Right lobe of liver (tissue), 6 donors: ENCODE measurements at regions not wholly inside any gene's neighbourhood (a gene's known extent, or its start where the extent isn't known, plus 50 kb on each side); places are given as distances from the start of the nearest gene placed in this dataset.

Experiments used
- ATAC-seq, 4 donors: fragments of 200-7000 bp; cut with Tn5 transposase; one replicate each; pipeline ENCODE4 v1.9.1; 2020; ENCODE audit warnings: mild to moderate bottlenecking in 4 of 4, moderate library complexity in 4 of 4
- DNase-seq, 3 donors: peaks; one replicate each; pipeline ENCODE4 v3.0.0-alpha.2; 2020
- H3K27ac ChIP-seq, 3 donors: fragments of 200-600 bp; one replicate each; pipeline ENCODE4 v1.8.0; 2022
- H3K27me3 ChIP-seq, 2 donors: fragments of 200-600 bp; one replicate each; pipeline ENCODE4 v1.8.0; 2022
- H3K36me3 ChIP-seq, 4 donors: fragments of 200-600 bp; sonication (generic) in 1 of 4; one replicate each; pipeline versions ENCODE4 v1.5.1 to v1.8.0; 2017 to 2022; ENCODE audit warnings: control low read depth in 1 of 4
- H3K4me1 ChIP-seq, 4 donors: fragments of 200-600 bp; sonication (generic) in 1 of 4; one replicate each; pipeline versions ENCODE4 v1.5.1 to v1.8.0; 2017 to 2022; ENCODE audit warnings: control low read depth in 1 of 4
- H3K4me3 ChIP-seq, 3 donors: fragments of 200-600 bp; one replicate each; pipeline ENCODE4 v1.8.0; 2022
- H3K9me3 ChIP-seq, 4 donors: fragments of 200-600 bp; sonication (generic) in 1 of 4; one replicate each; pipeline versions ENCODE4 v1.5.1 to v1.8.0; 2017 to 2022; ENCODE audit warnings: control low read depth in 1 of 4
- POLR2A ChIP-seq: fragments of 450-650 bp; IDR thresholded peaks from one replicate; pipeline ENCODE4 v1.6.1; 2017; ENCODE audit warnings: antibody characterized with exemption, mild to moderate bottlenecking
- WGBS: methylation state at CpG from one replicate; pipeline ENCODE4 v1.1.6; 2018; ENCODE audit warnings: low coverage, low lambda C conversion rate; ENCODE audit not compliant: insufficient coverage; ENCODE audit errors: missing lambda C conversion rate; 5-methylcytosine and 5-hydroxymethylcytosine counted together
- intact Hi-C, 2 donors: fragments of 100-400 bp; cut with DNase I; formaldehyde crosslinking; loops; one replicate each; pipeline versions ENCODE4 v1.11.2 to v1.14.1; 2022
- TF ChIP-seq, protein P1 (sequence below), 4 donors: fragments of 200-600 bp in 3 of 4; fragments of 450-650 bp in 1 of 4; IDR thresholded peaks; one replicate each; pipeline versions ENCODE4 v1.5.1 to v1.8.0; 2016 to 2022; ENCODE audit warnings: antibody characterized with exemption in 4 of 4, mild to moderate bottlenecking in 2 of 4
- donor health status: DM: no; HTN: yes; CAD: no.
- donor health status: DM: no; HTN: no; CAD: no.
- donor health status: DM: no; HTN: no; CAD: no.
- donor health status: DM: no; HTN: yes; CAD: no.
- donor health status: DM: no; HTN: yes; CAD: no.

DNA sequence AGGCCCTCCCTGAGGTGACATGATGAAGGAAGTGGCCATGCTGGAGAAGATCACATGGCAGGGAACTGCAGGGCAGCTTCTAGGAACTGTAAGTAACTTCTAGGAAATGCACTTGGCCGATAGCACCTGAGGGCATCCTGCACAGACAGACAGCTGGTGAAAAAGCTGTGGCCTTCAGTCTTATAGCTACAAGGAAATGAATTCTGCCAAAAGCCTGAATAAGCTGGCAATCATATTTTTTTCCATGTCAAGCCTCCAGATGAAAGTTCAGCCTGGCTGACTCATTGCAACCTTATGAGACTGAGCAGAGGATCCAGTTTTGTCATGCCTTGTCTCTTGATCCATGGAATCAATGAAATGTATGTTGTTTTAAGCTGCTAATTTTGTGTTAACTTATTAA lies 91.1 kb upstream of the CACNA2D1 start:
- no peak for DNase-seq
- no peak for ATAC-seq

DNA sequence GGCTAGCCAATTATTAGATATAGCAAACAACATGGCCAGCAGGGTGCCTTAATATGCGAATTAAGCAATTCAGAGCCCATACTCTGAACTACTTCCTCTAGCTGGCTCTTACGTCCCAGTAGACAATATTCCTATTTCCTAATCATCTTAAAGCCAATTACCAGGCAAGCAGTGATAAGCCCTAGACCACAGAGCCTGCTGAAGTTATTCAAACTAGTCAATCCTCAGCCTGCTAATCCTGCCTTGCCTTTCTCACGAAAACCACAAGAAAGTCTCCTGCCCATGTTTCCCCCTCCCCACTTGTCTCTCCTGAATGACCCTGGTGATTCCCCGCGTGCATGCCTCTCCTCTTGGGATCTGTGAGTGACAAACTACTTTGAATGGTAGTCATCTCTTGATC lies 86.8 kb upstream of the CACNA2D1 start:
- Histone ChIP-seq H3K9me3 (no peaks in the 10 kb centered on the region), H3K27ac (no peak overlapping the region), H3K27me3 (no peaks in the 10 kb centered on the region), H3K4me1 (no peaks in the 10 kb centered on the region), H3K36me3 (no peaks in the 10 kb centered on the region), H3K4me3 (no peak overlapping the region)
- intact Hi-C loops = no loop called here
- TF ChIP-seq, protein P1, sequence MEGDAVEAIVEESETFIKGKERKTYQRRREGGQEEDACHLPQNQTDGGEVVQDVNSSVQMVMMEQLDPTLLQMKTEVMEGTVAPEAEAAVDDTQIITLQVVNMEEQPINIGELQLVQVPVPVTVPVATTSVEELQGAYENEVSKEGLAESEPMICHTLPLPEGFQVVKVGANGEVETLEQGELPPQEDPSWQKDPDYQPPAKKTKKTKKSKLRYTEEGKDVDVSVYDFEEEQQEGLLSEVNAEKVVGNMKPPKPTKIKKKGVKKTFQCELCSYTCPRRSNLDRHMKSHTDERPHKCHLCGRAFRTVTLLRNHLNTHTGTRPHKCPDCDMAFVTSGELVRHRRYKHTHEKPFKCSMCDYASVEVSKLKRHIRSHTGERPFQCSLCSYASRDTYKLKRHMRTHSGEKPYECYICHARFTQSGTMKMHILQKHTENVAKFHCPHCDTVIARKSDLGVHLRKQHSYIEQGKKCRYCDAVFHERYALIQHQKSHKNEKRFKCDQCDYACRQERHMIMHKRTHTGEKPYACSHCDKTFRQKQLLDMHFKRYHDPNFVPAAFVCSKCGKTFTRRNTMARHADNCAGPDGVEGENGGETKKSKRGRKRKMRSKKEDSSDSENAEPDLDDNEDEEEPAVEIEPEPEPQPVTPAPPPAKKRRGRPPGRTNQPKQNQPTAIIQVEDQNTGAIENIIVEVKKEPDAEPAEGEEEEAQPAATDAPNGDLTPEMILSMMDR (IDR thresholded peaks at IDR 0.05) = no peak
- TF ChIP-seq POLR2A = no peak
- whole genome bisulfite sequencing = 30% methylated on average over 5 of the region's 5 CpGs
- ATAC-seq (no peak), DNase-seq (no peak)

More for the DNA sequence above, 91.1 kb upstream of the CACNA2D1 start:
- intact Hi-C loops = no loop called here
- no peak for TF ChIP-seq POLR2A
- TF ChIP-seq, protein P1 (IDR thresholded peaks at IDR 0.05) = no peak
- no peaks in the 10 kb centered on the region for H3K9me3 ChIP-seq
- H3K4me1 ChIP-seq = no peaks in the 10 kb centered on the region
- no peak overlapping the region for H3K27ac ChIP-seq
- WGBS = 33% methylated on average over 1 of the region's 1 CpG
- no peak overlapping the region for H3K4me3 ChIP-seq
- no peaks in the 10 kb centered on the region for H3K36me3 ChIP-seq
- no peaks in the 10 kb centered on the region for H3K27me3 ChIP-seq

DNA sequence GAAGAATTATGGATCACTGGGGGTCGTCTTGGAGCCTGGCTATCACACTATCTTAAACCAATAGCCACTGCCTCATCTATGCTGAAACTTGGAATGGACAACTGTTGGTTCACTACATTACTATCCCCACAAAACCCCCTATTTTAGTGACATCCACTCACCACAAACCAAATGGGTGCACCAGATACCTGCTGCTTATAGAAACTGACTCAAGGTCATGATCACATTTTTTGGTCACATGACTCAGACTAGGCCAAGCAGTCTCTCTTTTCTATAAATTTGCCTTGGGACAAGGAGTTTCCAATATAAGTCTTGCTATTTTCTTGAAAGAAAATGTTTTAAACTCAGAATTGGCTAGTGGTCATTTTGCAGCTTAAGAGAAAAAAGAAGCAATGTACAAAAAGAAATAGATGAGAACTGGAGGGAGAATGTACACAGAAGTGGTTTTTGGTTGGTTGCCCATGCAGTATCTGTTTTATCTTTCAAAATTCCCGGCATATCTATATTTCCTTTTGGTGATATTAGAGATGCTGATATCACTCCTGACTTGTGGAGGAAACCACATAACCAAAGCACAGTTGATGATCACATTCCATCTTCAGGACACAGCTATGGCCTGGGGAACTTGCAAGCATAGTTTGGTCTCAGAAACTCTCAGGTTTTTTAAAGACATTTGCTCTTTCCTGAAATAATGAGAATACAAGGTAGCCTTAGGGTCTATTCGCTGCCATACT lies 85.2 kb upstream of the CACNA2D1 start:
- TF ChIP-seq, protein P1 (IDR thresholded peaks at IDR 0.05) = no peak
- TF ChIP-seq POLR2A = no peak
- Histone ChIP-seq H3K4me3 (no peak overlapping the region), H3K27me3 (no peaks in the 10 kb centered on the region), H3K4me1 (no peaks in the 10 kb centered on the region), H3K27ac (no peak overlapping the region), H3K36me3 (no peaks in the 10 kb centered on the region), H3K9me3 (no peaks in the 10 kb centered on the region)
- DNase-seq = no peak
- intact Hi-C loops = no loop called here
- WGBS = 37% methylated on average over 2 of the region's 3 CpGs
- no peak for ATAC-seq

DNA sequence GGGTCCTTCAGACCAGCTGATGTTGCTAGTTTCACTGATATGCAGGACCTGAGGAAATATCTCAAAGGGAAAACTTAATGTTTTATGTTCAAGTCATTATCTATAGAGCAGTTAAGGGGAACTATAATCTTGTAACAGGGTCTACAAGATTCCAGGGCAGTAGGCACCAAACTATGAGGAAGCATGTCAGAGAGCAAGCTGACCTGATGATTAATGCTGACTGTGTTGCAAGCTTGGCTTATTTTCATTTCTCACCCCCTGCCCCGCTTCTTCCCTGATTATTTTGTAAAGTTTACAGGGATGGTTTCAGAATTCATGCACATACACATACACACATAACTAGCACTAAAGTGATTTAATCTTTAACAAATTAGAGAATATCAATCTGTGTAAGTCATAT lies 84.3 kb upstream of the CACNA2D1 start:
- H3K36me3 ChIP-seq = no peaks in the 10 kb centered on the region
- no peak for TF ChIP-seq POLR2A
- TF ChIP-seq, protein P1 (IDR thresholded peaks at IDR 0.05) = no peak
- no peak for ATAC-seq
- H3K4me1 ChIP-seq = no peaks in the 10 kb centered on the region
- 50% methylated on average over 1 of the region's 1 CpG for WGBS
- intact Hi-C loops = no loop called here
- no peak overlapping the region for H3K27ac ChIP-seq
- H3K4me3 ChIP-seq = no peak overlapping the region
- no peaks in the 10 kb centered on the region for H3K9me3 ChIP-seq
- no peak for DNase-seq
- H3K27me3 ChIP-seq = no peaks in the 10 kb centered on the region
